Endodermal cell (in vitro differentiated cells): ENCODE measurements at regions not wholly inside any gene's neighbourhood (a gene's known extent, or its start where the extent isn't known, plus 50 kb on each side); places are given as distances from the start of the nearest gene placed in this dataset.

Source experiments
- DNase-seq: peaks from one replicate; pipeline ENCODE4 v3.0.0-alpha.2; 2017
- H3K27ac ChIP-seq: 2 replicates; pipeline ENCODE4 v1.5.1; 2013; ENCODE audit warnings: mild to moderate bottlenecking, low read depth, low read length, moderate library complexity
- H3K27me3 ChIP-seq: 2 replicates; pipeline ENCODE4 v1.6.1; 2013; ENCODE audit warnings: mild to moderate bottlenecking, low read length, moderate library complexity; ENCODE audit not compliant: insufficient read depth, control insufficient read depth, poor library complexity, severe bottlenecking
- H3K36me3 ChIP-seq: 2 replicates; pipeline ENCODE4 v1.7.0; 2013; ENCODE audit warnings: mild to moderate bottlenecking, low read length, moderate library complexity; ENCODE audit not compliant: control insufficient read depth, insufficient read depth
- H3K4me1 ChIP-seq: one replicate; pipeline ENCODE4 v1.7.0; 2013; ENCODE audit warnings: low read length; ENCODE audit not compliant: control insufficient read depth, insufficient read depth
- H3K4me3 ChIP-seq: 2 replicates; pipeline ENCODE4 v1.5.1; 2013; ENCODE audit warnings: mild to moderate bottlenecking, low read length, moderate library complexity
- H3K9ac ChIP-seq: 2 replicates; pipeline ENCODE4 v1.6.1; 2013; ENCODE audit warnings: mild to moderate bottlenecking, low read length, moderate library complexity; ENCODE audit not compliant: poor library complexity, severe bottlenecking; ENCODE audit errors: extremely low read depth
- H3K9me3 ChIP-seq: 2 replicates; pipeline ENCODE4 v1.6.1; 2013; ENCODE audit warnings: mild to moderate bottlenecking, low read length, moderate library complexity; ENCODE audit not compliant: control insufficient read depth
- H3K27ac Mint-ChIP-seq: 2 replicates; pipeline ENCODE4 v1.8.0; 2020; ENCODE audit warnings: mixed read lengths
- H3K27me3 Mint-ChIP-seq: 2 replicates; pipeline ENCODE4 v1.8.0; 2021; ENCODE audit warnings: mild to moderate bottlenecking, mixed read lengths; ENCODE audit not compliant: insufficient read depth
- H3K36me3 Mint-ChIP-seq: 2 replicates; pipeline ENCODE4 v1.8.0; 2020; ENCODE audit warnings: low read depth, mixed read lengths
- H3K4me1 Mint-ChIP-seq: 2 replicates; pipeline ENCODE4 v1.8.0; 2020; ENCODE audit warnings: mixed read lengths
- H3K4me3 Mint-ChIP-seq: 2 replicates; pipeline ENCODE4 v1.8.0; 2020; ENCODE audit warnings: mild to moderate bottlenecking, moderate library complexity, mixed read lengths
- H3K9me3 Mint-ChIP-seq: 2 replicates; pipeline ENCODE4 v1.8.0; 2020; ENCODE audit warnings: mild to moderate bottlenecking, mixed read lengths
- CTCF ChIP-seq: fragments of 200-600 bp; sonication (generic); conservative IDR thresholded peaks from 2 replicates; pipeline ENCODE4 v1.5.0; 2021; ENCODE audit warnings: antibody characterized with exemption, mild to moderate bottlenecking
- WGBS, 2 experiments: methylation state at CpG; one replicate each; pipeline versions ENCODE4 v1.1.5 to v1.1.7; 2013; ENCODE audit warnings: missing lambda C conversion rate in 2 of 2, mixed read lengths in 1 of 2; ENCODE audit not compliant: insufficient coverage in 1 of 2, insufficient read length in 1 of 2; 5-methylcytosine and 5-hydroxymethylcytosine counted together

GRCh38 chr10:78267598-78267997 is 233.9 kb downstream of the RPS24 start:
- Histone ChIP-seq H3K27me3 (no peaks in the 10 kb centered on the region), H3K9me3 (no peaks in the 10 kb centered on the region), H3K36me3 (no peaks in the 10 kb centered on the region), H3K9ac (no peak overlapping the region), H3K4me3 (no peak overlapping the region), H3K27ac (no peak overlapping the region), H3K4me1 (no peaks in the 10 kb centered on the region)
- 83 to 89% methylated on average over 2 to 3 of the region's 3 CpGs for WGBS, 2 experiments
- peaks cover 9% of the 10 kb centered on the region for H3K27me3 Mint-ChIP-seq
- H3K4me1 Mint-ChIP-seq: peaks cover 3% of the 10 kb centered on the region
- no peak for DNase-seq
- H3K9me3 Mint-ChIP-seq: peaks cover 6% of the 10 kb centered on the region
- no peak overlapping the region for H3K27ac Mint-ChIP-seq
- TF ChIP-seq CTCF: no peak
- no peaks in the 10 kb centered on the region for H3K36me3 Mint-ChIP-seq
- no peak overlapping the region for H3K4me3 Mint-ChIP-seq

- Histone ChIP-seq H3K4me3 (no peak overlapping the region), H3K9ac (no peak overlapping the region), H3K27me3 (no peaks in the 10 kb centered on the region), H3K4me1 (no peaks in the 10 kb centered on the region), H3K9me3 (no peaks in the 10 kb centered on the region), H3K36me3 (no peaks in the 10 kb centered on the region), H3K27ac (no peak overlapping the region)
- Mint-ChIP-seq H3K36me3 (no peaks in the 10 kb centered on the region), H3K4me1 (peaks cover 3% of the 10 kb centered on the region), H3K27ac (no peak overlapping the region), H3K9me3 (peaks cover 6% of the 10 kb centered on the region), H3K4me3 (no peak overlapping the region), H3K27me3 (peaks cover 7% of the 10 kb centered on the region)
- no peak for TF ChIP-seq CTCF
- 88% methylated on average over 2 of the region's 2 CpGs; no CpG with 5 or more reads in 1 of the 2 experiments for WGBS, 2 experiments
- no peak for DNase-seq
These were observed 235.4 kb downstream of the RPS24 start for GRCh38 chr10:78269060-78269459.

- peaks cover 6% of the 10 kb centered on the region for H3K9me3 Mint-ChIP-seq
These were observed 238.7 kb downstream of the RPS24 start for GRCh38 chr10:78272329-78272728.

More at GRCh38 chr10:78272329-78272728, 238.7 kb downstream of the RPS24 start:
- Mint-ChIP-seq H3K27me3 (peaks cover 8% of the 10 kb centered on the region), H3K4me1 (peaks cover 6% of the 10 kb centered on the region), H3K4me3 (no peak overlapping the region), H3K27ac (no peak overlapping the region), H3K36me3 (no peaks in the 10 kb centered on the region)
- no peak for DNase-seq
- no peaks in the 10 kb centered on the region for H3K36me3 ChIP-seq
- H3K4me3 ChIP-seq: no peak overlapping the region
- H3K27ac ChIP-seq: no peak overlapping the region
- H3K27me3 ChIP-seq: no peaks in the 10 kb centered on the region
- H3K9me3 ChIP-seq: no peaks in the 10 kb centered on the region
- H3K4me1 ChIP-seq: peaks cover 3% of the 10 kb centered on the region
- H3K9ac ChIP-seq: no peak overlapping the region
- TF ChIP-seq CTCF: no peak
